ENCODE measurements at regions not wholly inside any gene's neighbourhood (a gene's known extent, or its start where the extent isn't known, plus 50 kb on each side); places are given as distances from the start of the nearest gene placed in this dataset.
"Not testable (repeated sequence)": the region's sequence is repeated elsewhere in the genome, so short reads cannot be mapped to it uniquely, and the experiment has no call there.

DNA sequence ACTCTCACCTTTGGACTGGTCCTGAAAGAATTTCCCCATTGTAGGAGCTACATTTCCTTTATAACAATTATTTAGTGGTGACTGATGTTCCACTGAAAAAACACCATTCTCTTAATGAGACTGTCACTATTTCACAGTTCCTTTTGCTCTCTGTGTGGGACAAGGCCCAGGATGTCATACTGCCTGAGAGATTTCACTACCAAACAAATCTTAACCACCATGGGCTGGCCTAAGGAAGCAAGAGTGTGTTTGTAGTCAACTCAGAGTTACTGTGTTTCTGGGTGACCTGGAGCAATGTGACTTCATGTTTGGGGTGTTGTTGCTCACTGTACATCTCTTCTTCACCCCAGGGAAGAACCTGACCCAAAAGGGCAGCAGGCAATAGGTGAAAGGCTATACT lies 50.1 kb upstream of the ZNF608 start:
- DNase-seq = no peak

DNA sequence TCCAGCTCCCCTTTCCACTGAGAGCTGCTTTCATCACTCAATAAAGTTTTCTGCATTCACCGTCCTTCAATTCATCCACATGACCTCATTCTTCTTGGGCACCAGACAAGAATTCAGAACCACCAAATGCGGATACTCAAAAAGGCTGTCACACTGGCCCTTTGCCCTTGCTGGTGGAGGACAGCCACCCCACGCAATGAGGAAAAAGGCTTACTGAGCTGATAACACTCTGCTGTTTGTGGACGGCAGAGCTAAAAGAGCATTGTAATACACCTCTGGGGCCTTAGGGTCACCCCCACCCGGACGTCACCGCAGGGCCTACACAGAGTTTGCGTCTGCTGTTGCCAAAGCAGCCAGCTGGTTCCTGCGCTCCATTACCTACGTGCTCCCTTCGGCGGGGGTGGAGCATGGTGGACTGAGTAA lies 51.2 kb upstream of the ZNF608 start:
- DNase-seq = no peak

DNA sequence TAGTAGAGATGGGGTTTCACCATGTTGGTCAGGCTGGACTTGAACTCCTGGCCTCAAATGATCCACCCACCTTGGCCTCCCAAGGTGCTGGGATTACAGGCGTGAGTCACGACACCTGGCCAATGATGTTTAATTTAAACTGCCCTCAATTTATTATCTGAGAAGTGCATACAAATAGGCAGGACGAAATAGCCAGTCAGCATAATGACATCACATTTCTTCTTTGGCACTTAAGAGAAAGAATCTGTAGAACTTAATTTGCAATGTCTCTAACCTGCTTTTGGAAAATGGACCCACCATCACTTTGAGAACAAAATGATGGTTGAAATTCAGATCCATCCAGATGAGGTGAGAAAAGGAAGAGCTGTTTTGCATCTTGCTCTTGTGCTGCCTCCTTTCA lies 52.5 kb upstream of the ZNF608 start:
- no peak for DNase-seq

DNA sequence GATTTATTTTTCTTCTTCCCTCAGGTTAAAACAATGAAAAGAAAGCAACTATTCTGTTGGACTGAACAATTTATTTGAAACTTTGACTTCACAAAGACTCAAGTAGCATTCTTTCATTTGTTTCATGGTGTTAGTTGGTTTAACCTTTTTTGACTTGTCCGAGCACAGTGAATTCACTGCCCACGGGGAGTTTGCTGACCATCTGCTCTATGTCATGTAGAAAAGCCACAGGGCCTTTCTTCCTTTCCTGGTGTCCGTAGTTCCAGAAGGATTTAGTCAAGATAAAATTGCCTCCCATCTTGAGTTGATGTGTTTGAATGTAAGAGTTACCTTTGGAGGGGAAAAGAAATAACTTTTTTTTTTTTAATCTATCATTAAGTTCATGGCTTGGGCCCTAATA lies 55.1 kb upstream of the ZNF608 start:
- DNase-seq = no peak

DNA sequence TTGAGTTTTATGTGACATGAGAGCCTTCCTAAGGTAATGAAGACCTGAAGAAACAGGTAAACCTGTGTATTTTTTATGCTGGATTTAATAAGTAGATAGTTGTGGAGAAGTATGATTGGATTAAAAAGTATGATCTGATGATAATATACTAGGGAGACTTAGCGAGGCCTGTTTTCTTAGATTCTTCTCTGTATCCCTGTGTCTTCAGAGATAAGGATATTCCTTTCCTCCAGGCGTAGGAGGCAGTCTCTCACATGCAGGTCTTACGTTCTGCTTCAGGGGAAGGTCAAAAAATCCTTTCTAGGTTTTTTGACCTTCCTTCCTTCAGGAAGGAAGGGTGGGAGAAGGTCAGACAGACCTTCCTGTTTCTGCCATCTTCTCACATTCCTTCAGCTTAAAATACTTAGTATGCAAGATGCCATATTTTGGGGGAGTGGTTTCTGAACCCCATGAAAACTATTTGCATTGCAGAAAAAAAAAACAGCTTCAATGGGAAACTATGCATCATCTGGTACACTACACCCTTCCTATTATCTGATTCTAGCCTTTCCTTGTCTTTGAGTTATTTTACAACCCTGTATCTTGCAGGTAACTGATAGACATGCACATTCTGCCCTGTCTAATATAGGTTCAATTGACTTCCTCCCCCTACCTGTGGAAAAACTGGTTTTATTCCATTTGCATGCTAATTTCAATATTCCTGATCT lies 57.3 kb upstream of the ZNF608 start:
- DNase-seq = no peak

DNA sequence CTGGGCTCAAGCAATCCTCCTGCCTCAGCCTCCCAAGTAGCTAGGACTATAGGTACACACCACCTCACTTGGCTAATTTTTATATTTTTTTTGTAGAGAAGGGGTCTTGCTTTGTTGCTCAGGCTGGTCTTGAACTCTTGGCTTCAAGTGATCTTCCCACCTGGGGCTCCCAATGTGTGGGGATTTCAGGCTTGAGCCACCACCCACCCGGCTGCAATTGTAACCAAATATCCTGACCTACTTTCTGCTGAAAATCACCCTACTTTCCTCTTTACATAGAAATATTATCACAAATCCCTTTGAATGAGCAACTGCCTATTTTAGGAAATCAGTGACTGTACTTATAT lies 59.6 kb upstream of the ZNF608 start:
- DNase-seq = no peak

DNA sequence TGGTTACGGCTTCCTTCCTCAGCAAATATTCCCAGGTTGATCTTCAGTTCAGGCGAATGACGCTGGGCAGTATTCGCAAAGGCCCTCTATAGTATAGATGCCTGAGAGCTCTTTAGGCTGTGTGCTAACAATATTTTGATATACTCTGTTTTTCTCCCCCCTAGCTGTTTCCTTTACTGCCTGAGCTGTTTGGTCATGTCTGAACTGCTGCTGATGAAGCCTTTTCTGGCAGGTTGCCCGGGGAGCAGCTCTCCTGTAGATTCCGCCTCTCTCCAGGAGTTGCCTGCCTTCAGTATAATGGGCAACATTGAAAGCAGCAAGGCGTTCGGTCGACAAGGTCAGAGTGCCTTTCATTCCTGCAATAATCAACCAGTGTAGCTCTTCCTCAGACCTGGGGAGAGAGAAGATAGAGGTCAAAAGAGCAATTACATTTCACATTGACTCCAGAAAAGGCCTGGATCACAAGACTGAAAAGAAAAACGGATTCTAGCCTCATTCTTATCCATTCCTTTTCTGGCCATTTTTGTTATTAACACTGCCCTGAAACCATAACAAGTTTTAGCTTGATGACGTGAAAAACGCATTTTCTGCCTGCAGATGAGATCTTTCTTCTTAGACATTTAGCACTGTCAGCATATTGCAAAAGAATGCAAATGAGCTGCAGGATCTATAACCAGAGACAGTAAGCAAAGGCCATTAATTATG lies 60.1 kb upstream of the ZNF608 start:
- DNase-seq = no peak

DNA sequence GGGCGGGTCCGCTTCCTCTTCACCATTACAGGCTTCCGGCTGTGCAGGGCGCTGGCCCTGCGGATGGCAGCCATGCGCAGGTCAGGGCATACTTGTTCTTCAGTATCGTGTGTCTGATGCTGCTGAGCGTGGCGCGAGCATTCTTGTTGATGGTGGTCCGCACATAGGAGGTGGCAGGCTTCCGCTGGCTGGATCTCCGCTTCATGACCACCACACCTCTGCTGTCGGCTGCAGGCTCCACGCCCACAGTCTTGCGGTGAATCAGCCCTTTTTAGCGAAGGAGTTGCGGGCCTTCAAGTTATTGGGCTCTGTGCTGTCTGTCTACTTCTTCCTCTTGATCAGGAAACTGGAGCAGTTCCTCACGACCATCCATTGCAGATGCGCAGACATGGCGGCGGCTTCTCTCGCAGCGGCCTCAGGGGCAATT lies 62.4 kb upstream of the ZNF608 start:
- no peak for DNase-seq

DNA sequence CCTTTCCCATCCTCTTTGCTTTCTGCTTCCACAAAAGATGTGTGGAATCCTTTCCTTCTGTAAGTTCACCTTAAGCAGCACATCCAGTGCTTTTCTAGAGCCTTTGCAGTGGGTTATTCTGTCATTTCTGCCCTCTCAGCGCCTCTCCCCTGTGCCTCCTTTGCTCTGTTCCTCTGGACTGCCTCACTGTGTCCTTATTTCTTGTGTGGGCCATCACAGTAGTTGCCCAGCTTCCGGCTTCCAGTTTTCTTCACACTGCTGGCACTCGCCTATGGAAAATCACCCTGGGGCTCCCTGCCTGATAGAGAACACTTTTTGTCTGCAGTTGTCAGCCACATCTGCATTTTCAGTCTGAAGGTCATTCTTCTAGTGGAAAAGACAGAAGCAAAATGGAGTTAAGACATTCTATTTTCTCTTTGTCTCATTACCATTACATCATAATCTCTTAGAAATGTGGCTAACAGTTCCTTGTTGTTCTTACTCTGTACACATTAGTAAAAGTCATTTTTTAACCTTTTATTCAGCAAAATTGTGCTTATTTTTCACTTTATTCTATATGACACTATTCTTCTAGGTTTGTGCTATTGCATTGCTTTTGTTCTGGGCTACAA lies 64.1 kb upstream of the ZNF608 start:
- no peak for DNase-seq

DNA sequence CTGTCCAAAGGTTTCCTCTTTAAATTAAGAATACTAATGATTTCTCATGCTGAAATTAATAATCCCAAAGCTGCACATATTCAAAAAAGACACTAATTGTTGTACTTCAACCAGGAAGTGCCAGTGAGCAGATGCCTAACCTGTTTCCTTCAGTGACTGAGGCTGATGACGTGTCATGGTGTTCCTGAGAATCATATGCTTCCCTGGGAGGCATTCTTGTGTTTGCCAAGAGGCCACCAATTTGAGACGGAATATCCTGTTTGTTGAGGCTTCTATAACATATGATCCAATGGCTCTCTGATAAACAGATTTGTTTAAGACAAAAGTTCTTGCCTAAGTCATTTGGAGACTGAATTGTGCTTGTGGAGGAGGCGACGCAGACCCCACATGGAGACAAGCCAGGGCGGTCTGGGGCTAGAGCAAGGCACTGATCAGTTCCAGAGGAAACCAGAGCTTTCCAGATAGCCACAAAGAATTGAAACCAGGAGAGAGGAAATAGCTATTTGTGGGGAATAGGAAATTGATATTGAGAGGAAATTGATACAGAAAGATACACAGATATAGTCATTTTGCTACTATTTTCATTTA lies 66.4 kb upstream of the ZNF608 start:
- no peak for DNase-seq

DNA sequence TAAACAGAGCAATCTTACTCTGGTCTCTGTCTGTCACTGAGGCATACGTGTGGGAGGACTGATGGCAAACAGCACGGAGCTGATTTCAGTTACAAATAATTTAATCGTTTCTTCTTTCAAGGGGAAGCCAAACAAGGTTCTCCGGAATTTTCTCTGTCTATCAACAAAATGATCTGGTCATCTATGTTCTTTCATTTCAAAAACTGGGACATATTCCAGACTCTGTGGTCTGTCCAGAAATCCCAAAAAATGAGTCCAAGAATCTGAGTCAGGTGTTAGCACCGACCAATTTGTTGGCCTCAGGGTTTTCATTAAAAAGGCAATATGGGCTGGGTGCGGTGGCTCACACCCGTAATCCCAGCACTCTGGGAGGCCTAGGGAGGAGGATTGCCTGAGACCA lies 69.9 kb upstream of the ZNF608 start:
- no peak for DNase-seq

DNA sequence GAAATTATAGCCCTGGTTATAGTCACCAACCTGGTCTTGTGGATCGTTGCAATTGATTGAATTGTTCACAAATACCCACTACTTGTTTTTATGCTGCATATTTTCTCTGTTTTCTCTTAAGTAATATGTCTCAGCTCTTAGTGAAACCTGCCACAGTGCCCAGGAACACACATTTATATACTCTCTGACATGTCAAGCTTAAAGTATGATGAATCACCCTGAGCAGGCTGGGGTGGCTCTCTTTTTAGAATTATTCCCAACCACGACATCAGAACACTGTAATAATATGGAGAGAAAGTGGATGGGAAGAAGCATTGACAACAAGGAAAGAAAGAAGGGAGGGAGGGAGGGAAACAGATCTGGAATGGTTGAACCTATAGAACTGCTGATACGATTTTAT lies 72.8 kb upstream of the ZNF608 start:
- no peak for DNase-seq

DNA sequence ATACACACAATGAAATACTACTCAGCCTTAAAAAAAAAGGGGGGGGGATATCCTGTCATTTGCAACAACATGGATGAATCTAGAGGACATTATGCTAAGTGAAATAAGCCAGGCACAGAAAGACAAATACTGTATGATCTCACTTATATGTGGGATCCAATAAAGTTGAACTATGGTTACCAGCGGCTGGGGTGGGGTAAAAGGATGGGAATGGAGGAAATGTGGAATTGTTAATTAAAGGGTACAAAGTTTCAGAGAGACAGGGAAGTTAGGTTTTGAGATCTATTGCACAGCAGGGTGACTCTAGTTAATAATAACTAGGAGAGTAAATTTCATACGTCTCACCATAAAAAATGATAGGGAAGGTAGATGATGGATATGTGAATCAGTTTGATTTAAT lies 76.2 kb upstream of the ZNF608 start:
- DNase-seq = no peak

DNA sequence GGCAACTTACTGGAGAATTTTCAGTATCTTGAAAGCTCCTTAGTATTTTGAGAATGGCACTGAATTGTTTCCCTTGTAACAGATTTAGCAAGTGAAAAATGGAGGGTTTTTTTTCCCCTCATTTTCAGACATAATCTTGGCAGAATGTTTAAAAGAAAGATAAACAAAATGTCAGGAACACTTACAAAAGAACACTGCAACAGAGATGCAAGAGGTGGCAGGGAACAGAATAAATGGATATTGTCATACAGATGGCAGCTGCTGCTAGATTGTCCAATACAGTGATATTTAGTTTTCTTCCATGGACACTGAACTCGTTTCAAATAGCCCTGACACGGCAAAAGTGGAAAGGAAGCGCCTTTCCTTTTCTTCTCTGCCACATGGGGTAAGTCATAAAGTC lies 76.9 kb upstream of the ZNF608 start:
- DNase-seq = no peak

DNA sequence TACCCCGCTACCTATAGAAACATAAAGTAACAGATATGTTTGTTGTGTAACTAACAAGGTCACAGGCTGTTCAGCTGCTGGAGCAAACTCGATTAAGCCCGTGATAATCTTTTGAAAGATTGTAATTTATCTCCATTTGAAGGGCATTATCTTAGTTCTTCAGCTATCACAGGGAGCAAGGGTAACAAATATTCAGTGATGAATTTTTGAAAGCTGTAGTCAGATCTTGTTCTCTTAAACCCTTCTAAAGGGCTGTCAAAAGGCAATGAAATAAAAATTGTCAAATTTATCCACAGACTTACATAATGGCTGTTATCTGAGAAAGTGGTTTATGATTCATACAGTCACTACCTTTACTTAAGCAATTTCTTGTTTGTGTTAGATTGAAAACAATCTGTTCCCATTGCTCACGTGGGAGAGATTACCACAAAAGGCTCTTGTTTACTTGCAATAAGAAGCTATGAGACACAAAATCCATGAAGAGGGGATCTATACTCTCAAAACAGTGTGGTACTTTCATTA lies 78.3 kb upstream of the ZNF608 start:
- no peak for DNase-seq

DNA sequence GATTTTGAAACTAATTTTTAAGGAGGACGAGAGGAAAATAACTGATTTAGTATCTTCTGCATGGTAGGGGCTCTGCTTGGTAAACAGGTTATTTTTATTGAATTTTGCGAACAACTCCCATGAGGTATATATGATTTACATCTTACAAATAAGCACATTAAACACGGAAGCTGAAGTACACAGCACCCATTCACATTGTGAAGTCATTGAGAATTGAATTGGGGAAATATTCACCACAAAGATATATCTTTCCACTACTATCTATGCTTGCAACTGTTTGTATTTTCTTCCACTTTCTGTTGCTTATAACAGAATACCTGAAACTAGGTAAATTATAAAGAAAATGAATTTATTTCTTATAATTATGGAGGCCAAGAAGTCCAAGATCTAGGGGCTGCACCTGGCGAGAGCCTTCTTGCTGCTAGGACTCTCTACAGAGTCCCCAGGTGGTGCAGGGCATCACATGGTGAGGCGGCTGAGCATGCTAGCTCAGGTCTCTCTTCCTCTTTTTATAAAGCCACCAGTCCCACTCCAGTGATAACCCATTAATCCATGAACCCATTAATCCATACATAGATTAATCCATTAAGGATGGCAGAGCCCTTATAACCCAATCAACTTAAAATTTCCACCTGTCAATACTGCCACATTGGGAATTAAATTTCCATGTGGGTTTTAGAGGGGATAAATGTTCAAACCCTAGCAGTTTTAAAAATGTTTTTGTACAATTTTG lies 79.0 kb upstream of the ZNF608 start:
- no peak for DNase-seq

DNA sequence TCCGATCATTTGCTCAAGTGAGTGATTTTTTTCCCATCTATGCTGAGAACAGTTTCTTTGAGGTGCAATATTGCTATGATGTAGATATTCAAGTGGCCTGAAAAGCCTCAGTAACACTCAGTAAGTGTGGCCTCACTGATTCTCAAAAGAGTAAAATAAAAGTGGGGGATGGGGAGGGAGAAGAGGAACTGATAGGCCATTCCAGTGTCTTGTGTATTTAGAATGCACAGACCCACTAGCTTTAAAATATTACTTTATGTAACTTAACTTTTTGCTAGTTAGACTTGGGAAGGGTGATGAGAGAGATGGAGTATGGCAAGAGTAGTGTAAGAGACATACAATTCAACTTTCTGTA lies 79.5 kb upstream of the ZNF608 start:
- DNase-seq = no peak

DNA sequence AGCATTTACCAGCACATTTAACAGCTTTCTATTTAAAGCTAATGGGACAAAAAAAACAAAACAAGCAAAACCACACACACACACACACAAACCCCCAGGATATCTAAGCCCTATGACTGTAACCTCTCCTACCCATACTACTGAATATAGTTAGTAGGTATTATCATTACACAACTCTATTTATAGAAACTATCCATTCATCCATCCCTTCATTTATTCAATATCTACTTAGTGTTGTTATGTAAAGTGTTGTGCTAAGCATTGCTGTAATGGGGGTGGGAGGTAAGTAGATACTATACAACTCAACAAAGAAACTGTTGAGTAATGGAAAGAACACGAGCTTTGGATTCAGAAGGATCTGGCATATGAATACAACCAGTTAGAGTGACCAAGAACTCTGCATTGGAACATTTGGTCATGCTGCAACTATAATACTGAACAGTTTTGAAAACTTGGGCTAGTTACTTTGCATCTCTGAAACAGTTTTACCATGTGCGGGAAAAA lies 82.3 kb upstream of the ZNF608 start:
- DNase-seq = no peak

DNA sequence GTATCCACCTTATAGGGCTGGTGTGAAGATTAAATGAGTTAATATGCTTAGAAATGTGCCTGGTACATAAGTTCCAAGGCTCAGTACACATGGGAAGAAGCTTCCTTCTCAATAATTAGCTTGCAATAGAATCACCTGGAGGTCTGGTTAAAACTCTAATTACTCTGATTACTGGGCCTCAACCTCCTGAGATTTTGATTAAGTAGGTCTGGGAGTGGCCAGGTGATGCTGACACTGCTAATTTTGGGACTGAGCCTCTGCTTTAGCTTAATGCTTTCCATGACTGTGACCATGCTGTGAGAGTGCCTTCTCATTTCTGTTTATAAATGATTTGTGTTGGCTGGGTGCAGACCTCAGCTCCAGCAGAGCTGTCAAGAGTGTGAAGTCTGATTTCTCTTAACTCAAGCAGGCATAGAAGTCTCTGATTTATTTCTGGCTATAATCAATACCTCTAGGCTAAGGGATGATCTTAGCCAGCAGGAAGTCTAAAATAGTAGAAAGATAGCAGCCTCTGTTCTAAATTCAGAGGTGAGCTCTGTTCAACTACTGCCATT lies 85.3 kb upstream of the ZNF608 start:
- DNase-seq = no peak

DNA sequence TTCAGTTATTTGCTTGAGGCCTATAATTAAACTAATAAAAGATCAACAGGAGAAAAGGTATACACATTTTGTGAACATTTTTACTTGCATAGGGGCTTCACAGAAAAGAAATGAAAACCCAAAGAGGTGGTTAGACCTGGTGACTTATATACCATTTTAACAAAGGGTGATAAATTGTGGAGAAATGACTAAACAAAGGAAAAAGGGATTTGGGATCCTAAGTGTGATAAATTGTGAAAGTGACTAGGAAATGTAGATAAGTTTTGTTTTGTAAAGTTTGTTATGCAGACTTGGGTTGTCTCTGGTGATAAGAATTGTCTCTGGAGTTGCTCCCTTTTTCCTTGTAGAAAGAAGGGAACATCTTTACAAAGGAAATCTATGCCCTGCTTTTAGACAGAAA lies 86.1 kb upstream of the ZNF608 start:
- DNase-seq = no peak

DNA sequence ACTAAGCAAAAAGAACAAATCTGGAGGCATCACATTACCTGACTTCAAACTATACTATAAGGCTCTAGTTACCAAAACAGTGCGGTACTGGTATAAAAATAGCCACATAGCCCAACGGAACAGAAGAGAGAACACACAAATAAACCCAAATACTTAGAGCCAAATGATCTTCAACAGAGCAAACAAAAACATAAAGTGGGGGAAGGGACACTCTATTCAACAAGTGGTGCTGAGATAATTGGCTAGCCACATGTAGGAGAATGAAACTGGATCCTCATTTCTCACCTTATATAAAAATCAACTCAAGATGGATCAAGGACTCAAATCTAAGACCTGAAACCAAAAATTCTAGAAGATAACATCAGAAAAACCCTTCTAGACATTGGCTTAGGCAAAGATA lies 89.9 kb upstream of the ZNF608 start:
- DNase-seq = not testable (repeated sequence)

DNA sequence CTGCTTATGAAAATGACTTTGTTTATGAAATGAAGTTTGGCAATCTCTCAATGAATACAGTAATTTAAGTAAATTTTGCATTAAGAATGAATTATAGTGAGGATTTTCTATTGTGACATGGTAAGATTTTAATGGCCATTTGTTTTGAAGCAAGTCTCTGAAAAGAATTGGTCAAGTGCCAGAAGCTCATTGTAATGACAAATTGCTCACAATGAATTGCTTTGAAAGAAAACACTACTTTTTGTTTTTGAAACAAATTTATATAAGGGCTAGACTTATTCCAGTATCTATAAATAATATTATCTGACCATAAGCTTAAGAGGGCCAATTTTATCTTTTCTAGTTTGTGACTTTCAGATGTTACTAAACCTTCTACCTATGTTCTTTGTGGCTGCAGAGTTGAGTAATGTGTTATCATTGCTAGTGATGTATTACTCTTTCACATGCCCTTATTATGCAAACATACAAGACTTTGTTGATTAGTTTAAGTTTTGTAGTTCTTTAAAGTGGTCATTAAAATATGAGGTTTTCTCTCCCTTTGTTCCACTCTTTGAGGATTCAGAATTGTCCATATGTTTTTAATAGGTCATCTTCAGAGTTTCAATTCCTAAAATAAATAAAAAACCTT lies 93.0 kb upstream of the ZNF608 start:
- no peak for DNase-seq

Data from SIG-M5 (cell line).